ENCODE measurements at regions not wholly inside any gene's neighbourhood (a gene's known extent, or its start where the extent isn't known, plus 50 kb on each side); places are given as distances from the start of the nearest gene placed in this dataset.

GRCh38 chr21:26366781-26367180 lies 196.2 kb upstream of the APP start:
- TF ChIP-seq GATA2 (IDR thresholded peaks at IDR 0.05; ENCODE audit: low read depth, low read length): no peak
- TF ChIP-seq GATA3 (IDR thresholded peaks at IDR 0.05; ENCODE audit: low read depth, low read length): no peak
